NB4 (cell line): ENCODE measurements at regions not wholly inside any gene's neighbourhood (a gene's known extent, or its start where the extent isn't known, plus 50 kb on each side); places are given as distances from the start of the nearest gene placed in this dataset.

Source experiments
- CTCF ChIP-seq: IDR thresholded peaks from one replicate; pipeline ENCODE4 v1.5.1; 2012; ENCODE audit warnings: low read depth, low read length
- MAX ChIP-seq: IDR thresholded peaks from 2 replicates; pipeline ENCODE4 v1.6.1; 2011; ENCODE audit warnings: low read depth, low read length
- MYC ChIP-seq: IDR thresholded peaks from 2 replicates; pipeline ENCODE4 v1.6.1; 2011; ENCODE audit warnings: low read depth, low read length
- POLR2A ChIP-seq: IDR thresholded peaks from 2 replicates; pipeline ENCODE4 v1.6.1; 2011; ENCODE audit warnings: mild to moderate bottlenecking; ENCODE audit not compliant: insufficient read length; ENCODE audit errors: extremely low read depth

GRCh38 chr7:51918581-51918980 lies 602.0 kb upstream of the COBL start:
- TF ChIP-seq POLR2A = no peak
- TF ChIP-seq CTCF = no peak
- TF ChIP-seq MAX = no peak
- no peak for TF ChIP-seq MYC
